HG03064 (cell line): ENCODE measurements at regions not wholly inside any gene's neighbourhood (a gene's known extent, or its start where the extent isn't known, plus 50 kb on each side); places are given as distances from the start of the nearest gene placed in this dataset.
"Not testable (repeated sequence)": the region's sequence is repeated elsewhere in the genome, so short reads cannot be mapped to it uniquely, and the experiment has no call there.

Source experiments
- ATAC-seq: cut with Tn5 transposase; IDR thresholded peaks from one replicate; pipeline ENCODE4 v1.9.1; 2021; ENCODE audit warnings: low read depth; ENCODE audit not compliant: unreplicated experiment

- ATAC-seq, result no peak
These were observed 572.6 kb upstream of the MDGA2 start for GRCh38 chr14:48247977-48248376.

- no peak for ATAC-seq
These were observed 568.5 kb upstream of the MDGA2 start for GRCh38 chr14:48243900-48244299.

GRCh38 chr14:48229091-48229490, 553.7 kb upstream of the MDGA2 start:
- ATAC-seq, result no peak

GRCh38 chr14:48193893-48194292, 518.5 kb upstream of the MDGA2 start:
- ATAC-seq, result no peak

- ATAC-seq, result not testable (repeated sequence)
These were observed 474.2 kb upstream of the MDGA2 start for GRCh38 chr14:48149624-48150023.

- no peak for ATAC-seq
These were observed 465.4 kb upstream of the MDGA2 start for GRCh38 chr14:48140804-48141203.

GRCh38 chr14:48129472-48129871, 454.1 kb upstream of the MDGA2 start:
- ATAC-seq, result no peak

GRCh38 chr14:48127674-48128073, 452.3 kb upstream of the MDGA2 start:
- ATAC-seq, result no peak

- ATAC-seq, result no peak
These were observed 450.2 kb upstream of the MDGA2 start for GRCh38 chr14:48125654-48126053.

GRCh38 chr14:48113713-48114112, 438.3 kb upstream of the MDGA2 start:
- no peak for ATAC-seq

- ATAC-seq, result no peak
These were observed 435.7 kb upstream of the MDGA2 start for GRCh38 chr14:48111151-48111550.

- no peak for ATAC-seq
These were observed 432.2 kb upstream of the MDGA2 start for GRCh38 chr14:48107646-48108045.

GRCh38 chr14:48096897-48097296, 421.5 kb upstream of the MDGA2 start:
- ATAC-seq, result no peak

GRCh38 chr14:48086516-48086915, 411.1 kb upstream of the MDGA2 start:
- ATAC-seq, result no peak

- no peak for ATAC-seq
These were observed 400.1 kb upstream of the MDGA2 start for GRCh38 chr14:48075487-48075886.

- no peak for ATAC-seq
These were observed 377.6 kb upstream of the MDGA2 start for GRCh38 chr14:48052973-48053372.

- no peak for ATAC-seq
These were observed 360.4 kb upstream of the MDGA2 start for GRCh38 chr14:48035836-48036235.

- no peak for ATAC-seq
These were observed 351.7 kb upstream of the MDGA2 start for GRCh38 chr14:48027115-48027514.

- ATAC-seq, result no peak
These were observed 348.5 kb upstream of the MDGA2 start for GRCh38 chr14:48023881-48024280.

GRCh38 chr14:48011484-48011883, 336.1 kb upstream of the MDGA2 start:
- not testable (repeated sequence) for ATAC-seq

- ATAC-seq, result no peak
These were observed 333.2 kb upstream of the MDGA2 start for GRCh38 chr14:48008646-48009045.

GRCh38 chr14:48005986-48006385, 330.6 kb upstream of the MDGA2 start:
- no peak for ATAC-seq

- no peak for ATAC-seq
These were observed 318.5 kb upstream of the MDGA2 start for GRCh38 chr14:47993883-47994282.
